ENCODE measurements at regions not wholly inside any gene's neighbourhood (a gene's known extent, or its start where the extent isn't known, plus 50 kb on each side); places are given as distances from the start of the nearest gene placed in this dataset.

- Histone ChIP-seq H3K27me3 (ENCODE audit: control insufficient read depth in 1 of 2, insufficient read depth in 2 of 2, low read length in 2 of 2) (no peaks in the 10 kb centered on the region; a peak in 1 of 5 replicates), H2AFZ (ENCODE audit: low read length) (no peak overlapping the region), H3K9ac (ENCODE audit: insufficient read depth, low read depth, low read length) (no peak overlapping the region), H3K79me2 (ENCODE audit: insufficient read depth, low read length) (no peaks in the 10 kb centered on the region), H3K27ac (ENCODE audit: extremely low read length, insufficient read depth, low read length) (no peak overlapping the region), H3K4me3 (replicated peaks in 1 of 3; ENCODE audit: insufficient read depth in 1 of 3, low read depth in 2 of 3, low read length in 3 of 3) (no peak overlapping the region), H3K36me3 (replicated peaks in 1 of 2; ENCODE audit: control insufficient read depth in 1 of 2, insufficient read depth in 2 of 2, low read length in 2 of 2) (no peaks in the 10 kb centered on the region), H4K20me1 (ENCODE audit: insufficient read depth, low read length) (no peaks in the 10 kb centered on the region), H3K4me2 (ENCODE audit: low read depth, low read length) (no peak overlapping the region), H3K9me3 (ENCODE audit: low read length) (no peaks in the 10 kb centered on the region), H3K4me1 (ENCODE audit: insufficient read depth, low read length) (no peaks in the 10 kb centered on the region)
- ChIA-PET POLR2A (no interaction called here), CTCF (ENCODE audit: low intra/inter-chr PET ratio, low total read pairs) (no interaction called here)
- intact Hi-C loops (cut with micrococcal nuclease; ENCODE audit: unreplicated experiment) = no loop called here
- BruUV-seq (replicated peaks) = no TSS peak
- FAIRE-seq (no peak), DNase-seq (ENCODE audit: low spot score) (no peak), ATAC-seq (no peak)
- WGBS (ENCODE audit: low lambda C conversion rate) = 46% methylated on average over 10 of the region's 10 CpGs
- in situ Hi-C loops (cut with HindIII; ENCODE audit: extremely low pct_ligation_motif_present, low pct_unique_long_range_greater_than_20kb) = no loop called here
- TF ChIP-seq, protein P1, sequence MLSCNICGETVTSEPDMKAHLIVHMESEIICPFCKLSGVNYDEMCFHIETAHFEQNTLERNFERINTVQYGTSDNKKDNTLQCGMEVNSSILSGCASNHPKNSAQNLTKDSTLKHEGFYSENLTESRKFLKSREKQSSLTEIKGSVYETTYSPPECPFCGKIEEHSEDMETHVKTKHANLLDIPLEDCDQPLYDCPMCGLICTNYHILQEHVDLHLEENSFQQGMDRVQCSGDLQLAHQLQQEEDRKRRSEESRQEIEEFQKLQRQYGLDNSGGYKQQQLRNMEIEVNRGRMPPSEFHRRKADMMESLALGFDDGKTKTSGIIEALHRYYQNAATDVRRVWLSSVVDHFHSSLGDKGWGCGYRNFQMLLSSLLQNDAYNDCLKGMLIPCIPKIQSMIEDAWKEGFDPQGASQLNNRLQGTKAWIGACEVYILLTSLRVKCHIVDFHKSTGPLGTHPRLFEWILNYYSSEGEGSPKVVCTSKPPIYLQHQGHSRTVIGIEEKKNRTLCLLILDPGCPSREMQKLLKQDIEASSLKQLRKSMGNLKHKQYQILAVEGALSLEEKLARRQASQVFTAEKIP (CRISPR knock-in tag; IDR thresholded peaks at IDR 0.05; ENCODE audit: borderline replicate concordance) = no peak
- TF ChIP-seq ZC3H13 (CRISPR knock-in tag; IDR thresholded peaks at IDR 0.05) (no peak), REL (CRISPR knock-in tag; conservative IDR thresholded peaks at IDR 0.05) (no peak), ZNF687 (CRISPR knock-in tag; IDR thresholded peaks at IDR 0.05) (no peak), ZNF879 (CRISPR knock-in tag; IDR thresholded peaks at IDR 0.05) (no peak), MXI1 (IDR thresholded peaks at IDR 0.05; ENCODE audit: borderline replicate concordance, low read depth, low read length) (no peak), TCF7L2 (IDR thresholded peaks at IDR 0.05; ENCODE audit: low read depth, low read length) (no peak), GFI1 (CRISPR knock-in tag; IDR thresholded peaks at IDR 0.05; ENCODE audit: borderline replicate concordance) (no peak), CTCF (CRISPR knock-in tag; IDR thresholded peaks at IDR 0.05) (no peak), DNMT1 (CRISPR knock-in tag; IDR thresholded peaks at IDR 0.05) (no peak), SNAPC4 (CRISPR knock-in tag; IDR thresholded peaks at IDR 0.05) (no peak), ZNF510 (CRISPR knock-in tag; IDR thresholded peaks at IDR 0.05; ENCODE audit: low read depth) (no peak)
Observed at GRCh38 chr16:17858061-17858460, 387.3 kb upstream of the XYLT1 start.

Data from HepG2 (cell line).